Esophagus (tissue), 2 donors: ENCODE measurements at regions not wholly inside any gene's neighbourhood (a gene's known extent, or its start where the extent isn't known, plus 50 kb on each side); places are given as distances from the start of the nearest gene placed in this dataset.
"Not testable (repeated sequence)": the region's sequence is repeated elsewhere in the genome, so short reads cannot be mapped to it uniquely, and the experiment has no call there.

Source experiments
- H3K27ac ChIP-seq, 2 donors: one replicate each; pipeline ENCODE4 v1.5.1; 2013; ENCODE audit warnings: low read depth in 2 of 2, mild to moderate bottlenecking in 2 of 2, inconsistent platforms in 1 of 2, low read length in 1 of 2, moderate library complexity in 1 of 2
- H3K27me3 ChIP-seq, 2 donors: one replicate each; pipeline ENCODE4 v1.6.1; 2013; ENCODE audit warnings: low read length in 2 of 2, control low read depth in 1 of 2, mild to moderate bottlenecking in 1 of 2; ENCODE audit not compliant: insufficient read depth in 2 of 2, control insufficient read depth in 1 of 2
- H3K36me3 ChIP-seq, 2 donors: one replicate each; pipeline ENCODE4 v1.6.1; 2013; ENCODE audit warnings: low read length in 1 of 2; ENCODE audit not compliant: control insufficient read depth in 2 of 2, insufficient read depth in 2 of 2
- H3K4me1 ChIP-seq, 2 donors: one replicate each; pipeline ENCODE4 v1.6.1; 2013; ENCODE audit warnings: low read length in 1 of 2; ENCODE audit not compliant: control insufficient read depth in 2 of 2, insufficient read depth in 2 of 2
- H3K4me3 ChIP-seq, 2 donors: one replicate each; pipeline ENCODE4 v1.5.1; 2013; ENCODE audit warnings: low read length in 2 of 2, mild to moderate bottlenecking in 2 of 2, low read depth in 1 of 2, moderate library complexity in 1 of 2
- H3K9me3 ChIP-seq, 2 donors: one replicate each; pipeline ENCODE4 v1.6.1; 2013; ENCODE audit warnings: mild to moderate bottlenecking in 2 of 2, low read depth in 1 of 2, low read length in 1 of 2, moderate library complexity in 1 of 2; ENCODE audit not compliant: control insufficient read depth in 2 of 2, insufficient read depth in 1 of 2
- WGBS, 2 donors: extraction: QIAGEN DNeasy Blood & Tissue Kit; methylation state at CpG; one replicate each; pipeline ENCODE4 v1.1.7; 2013; 5-methylcytosine and 5-hydroxymethylcytosine counted together
- donor health status: healthy with polysubstance abuse.
- donor health status: Bipolar disorder and iron deficiency.

- 66 to 70% methylated on average over 7 of the region's 7 CpGs for WGBS, 2 donors
- no peak overlapping the region for H3K4me3 ChIP-seq
- peak overlapping the region; percentile 72 to 87 for H3K27ac ChIP-seq
- no peaks in the 10 kb centered on the region for H3K4me1 ChIP-seq
- H3K36me3 ChIP-seq, result no peaks in the 10 kb centered on the region
- H3K27me3 ChIP-seq, result no peaks in the 10 kb centered on the region
- H3K9me3 ChIP-seq, result no peaks in the 10 kb centered on the region
Observed at GRCh38 chr18:9038277-9038871, 64.1 kb upstream of the NDUFV2 start.

- Histone ChIP-seq H3K4me3 (no peak overlapping the region), H3K4me1 (no peaks in the 10 kb centered on the region), H3K27me3 (no peaks in the 10 kb centered on the region), H3K36me3 (no peaks in the 10 kb centered on the region), H3K9me3 (no peaks in the 10 kb centered on the region), H3K27ac (no peak overlapping the region)
- 58 to 70% methylated on average over 3 of the region's 3 CpGs for WGBS, 2 donors
Observed at GRCh38 chr18:9039441-9040071, 62.9 kb upstream of the NDUFV2 start.

- Histone ChIP-seq H3K27me3 (no peaks in the 10 kb centered on the region), H3K4me1 (no peaks in the 10 kb centered on the region), H3K36me3 (no peaks in the 10 kb centered on the region), H3K4me3 (no peak overlapping the region), H3K27ac (no peak overlapping the region), H3K9me3 (no peaks in the 10 kb centered on the region)
- WGBS, 2 donors, result 76 to 85% methylated on average over 6 of the region's 6 CpGs
Observed at GRCh38 chr18:9042766-9043481, 59.6 kb upstream of the NDUFV2 start.

- H3K36me3 ChIP-seq, result no peaks in the 10 kb centered on the region
Observed at GRCh38 chr18:9043581-9043980, 58.9 kb upstream of the NDUFV2 start.

GRCh38 chr18:9047715-9048114 is 54.8 kb upstream of the NDUFV2 start:
- Histone ChIP-seq H3K9me3 (peaks cover 0 to 6% of the 10 kb centered on the region in 2 donors), H3K27me3 (no peaks in the 10 kb centered on the region), H3K27ac (no peak overlapping the region), H3K4me3 (no peak overlapping the region), H3K36me3 (no peaks in the 10 kb centered on the region), H3K4me1 (no peaks in the 10 kb centered on the region)
- WGBS, 2 donors, result 85 to 91% methylated on average over 7 of the region's 7 CpGs

More at GRCh38 chr18:9043581-9043980, 58.9 kb upstream of the NDUFV2 start:
- no peaks in the 10 kb centered on the region for H3K4me1 ChIP-seq
- 97 to 100% methylated on average over 1 of the region's 1 CpG for WGBS, 2 donors
- H3K9me3 ChIP-seq, result no peaks in the 10 kb centered on the region
- H3K4me3 ChIP-seq, result no peak overlapping the region
- no peaks in the 10 kb centered on the region for H3K27me3 ChIP-seq
- no peak overlapping the region for H3K27ac ChIP-seq

GRCh38 chr18:9048236-9048635 is 54.3 kb upstream of the NDUFV2 start:
- Histone ChIP-seq H3K4me3 (no peak overlapping the region), H3K27me3 (no peaks in the 10 kb centered on the region), H3K36me3 (no peaks in the 10 kb centered on the region), H3K4me1 (no peaks in the 10 kb centered on the region), H3K9me3 (peaks cover 0 to 6% of the 10 kb centered on the region in 2 donors), H3K27ac (no peak overlapping the region)
- 81 to 82% methylated on average over 5 of the region's 5 CpGs for WGBS, 2 donors

GRCh38 chr18:9048808-9049494 is 53.5 kb upstream of the NDUFV2 start:
- H3K36me3 ChIP-seq, result no peaks in the 10 kb centered on the region
- no peaks in the 10 kb centered on the region for H3K27me3 ChIP-seq
- H3K27ac ChIP-seq, result peak overlapping the region in 1 of 2 donors; percentile 15
- no peak overlapping the region for H3K4me3 ChIP-seq
- H3K9me3 ChIP-seq, result peaks cover 0 to 6% of the 10 kb centered on the region in 2 donors
- H3K4me1 ChIP-seq, result no peaks in the 10 kb centered on the region
- 65 to 73% methylated on average over 3 of the region's 3 CpGs for WGBS, 2 donors

GRCh38 chr18:9049495-9049809 is 53.0 kb upstream of the NDUFV2 start:
- Histone ChIP-seq H3K27me3 (no peaks in the 10 kb centered on the region), H3K27ac (peak overlapping the region in 1 of 2 donors; percentile 15), H3K36me3 (no peaks in the 10 kb centered on the region), H3K4me3 (no peak overlapping the region), H3K9me3 (peaks cover 0 to 6% of the 10 kb centered on the region in 2 donors), H3K4me1 (no peaks in the 10 kb centered on the region)

GRCh38 chr18:9050628-9051284 is 51.7 kb upstream of the NDUFV2 start:
- H3K27ac ChIP-seq, H3K4me3 ChIP-seq, H3K4me1 ChIP-seq, H3K36me3 ChIP-seq, H3K27me3 ChIP-seq, H3K9me3 ChIP-seq: not testable (repeated sequence)
- WGBS, 2 donors, result 94 to 96% methylated on average over 1 of the region's 1 CpG
